H9 (cell line): ENCODE measurements at regions not wholly inside any gene's neighbourhood (a gene's known extent, or its start where the extent isn't known, plus 50 kb on each side); places are given as distances from the start of the nearest gene placed in this dataset.

ENCODE experiments used
- DNase-seq: peaks from one replicate; pipeline ENCODE4 v3.0.0-alpha.2; 2017
- H2AFZ ChIP-seq: one replicate; pipeline ENCODE4 v1.6.1; 2013; ENCODE audit warnings: mild to moderate bottlenecking, low read length, control low read depth, moderate library complexity
- H2AK5ac ChIP-seq: 2 replicates; pipeline ENCODE4 v1.6.1; 2013; ENCODE audit warnings: low read length, control low read depth, mixed read lengths; ENCODE audit not compliant: insufficient read length
- H2BK120ac ChIP-seq: one replicate; pipeline ENCODE4 v1.6.1; 2013; ENCODE audit warnings: low read depth, mild to moderate bottlenecking, low read length, control low read depth, inconsistent platforms; ENCODE audit not compliant: poor library complexity, severe bottlenecking
- H2BK12ac ChIP-seq: 2 replicates; pipeline ENCODE4 v1.6.1; 2013; ENCODE audit warnings: low read length, control low read depth, mixed read lengths, low read depth; ENCODE audit not compliant: insufficient read length
- H2BK15ac ChIP-seq: 2 replicates; pipeline ENCODE4 v1.6.1; 2013; ENCODE audit warnings: low read depth, low read length, control low read depth
- H2BK20ac ChIP-seq: one replicate; pipeline ENCODE4 v1.6.1; 2013; ENCODE audit warnings: low read depth, mild to moderate bottlenecking, low read length, control low read depth, inconsistent platforms; ENCODE audit not compliant: poor library complexity, severe bottlenecking
- H2BK5ac ChIP-seq: 2 replicates; pipeline ENCODE4 v1.6.1; 2013; ENCODE audit warnings: low read length, control low read depth, mixed read lengths; ENCODE audit not compliant: insufficient read length
- H3K14ac ChIP-seq: 2 replicates; pipeline ENCODE4 v1.6.1; 2013; ENCODE audit warnings: low read length, control low read depth; ENCODE audit not compliant: insufficient read depth
- H3K18ac ChIP-seq: 2 replicates; pipeline ENCODE4 v1.6.1; 2013; ENCODE audit warnings: low read depth, mild to moderate bottlenecking, mixed read lengths, low read length, control low read depth; ENCODE audit not compliant: insufficient read length
- H3K23ac ChIP-seq: 2 replicates; pipeline ENCODE4 v1.6.1; 2013; ENCODE audit warnings: low read length, control low read depth, mixed read lengths, low read depth; ENCODE audit not compliant: insufficient read length
- H3K23me2 ChIP-seq: 2 replicates; pipeline ENCODE4 v1.6.1; 2013; ENCODE audit warnings: low read depth, mild to moderate bottlenecking, mixed read lengths, low read length, control low read depth; ENCODE audit not compliant: insufficient read length, poor library complexity, severe bottlenecking
- H3K27ac ChIP-seq: 2 replicates; pipeline ENCODE4 v1.5.1; 2013; ENCODE audit warnings: low read length, control low read depth, mixed read lengths, low read depth; ENCODE audit not compliant: insufficient read length
- H3K27me3 ChIP-seq: 2 replicates; pipeline ENCODE4 v1.6.1; 2013; ENCODE audit warnings: low read length, control low read depth, inconsistent platforms; ENCODE audit not compliant: insufficient read depth
- H3K4ac ChIP-seq: 2 replicates; pipeline ENCODE4 v1.6.1; 2013; ENCODE audit warnings: low read depth, mild to moderate bottlenecking, control low read depth, inconsistent platforms, low read length, moderate library complexity
- H3K4me1 ChIP-seq: 2 replicates; pipeline ENCODE4 v1.6.1; 2013; ENCODE audit warnings: low read length, control low read depth, inconsistent platforms; ENCODE audit not compliant: insufficient read depth
- H3K4me2 ChIP-seq: 2 replicates; pipeline ENCODE4 v1.6.1; 2013; ENCODE audit warnings: low read length, control low read depth, mixed read lengths; ENCODE audit not compliant: insufficient read length, insufficient read depth
- H3K56ac ChIP-seq: 2 replicates; pipeline ENCODE4 v1.6.1; 2013; ENCODE audit warnings: low read depth, mild to moderate bottlenecking, mixed read lengths, low read length, control low read depth; ENCODE audit not compliant: insufficient read length
- H3K79me1 ChIP-seq: 2 replicates; pipeline ENCODE4 v1.6.1; 2013; ENCODE audit warnings: low read depth, mild to moderate bottlenecking, moderate library complexity, low read length, control low read depth, inconsistent platforms; ENCODE audit not compliant: insufficient read depth, poor library complexity, severe bottlenecking
- H3K79me2 ChIP-seq: 2 replicates; pipeline ENCODE4 v1.6.1; 2013; ENCODE audit warnings: low read length, control low read depth, inconsistent platforms; ENCODE audit not compliant: insufficient read depth
- H3K9ac ChIP-seq: 2 replicates; pipeline ENCODE4 v1.6.1; 2013; ENCODE audit warnings: low read length, control low read depth, mixed read lengths; ENCODE audit not compliant: insufficient read length; ENCODE audit errors: extremely low read depth
- H3K9me3 ChIP-seq: one replicate; pipeline ENCODE4 v1.6.1; 2013; ENCODE audit warnings: low read depth, low read length, inconsistent platforms; ENCODE audit not compliant: control insufficient read depth
- H3T11ph ChIP-seq: one replicate; pipeline ENCODE4 v1.6.1; 2013; ENCODE audit warnings: mild to moderate bottlenecking, low read length, control low read depth, inconsistent platforms
- H4K20me1 ChIP-seq: one replicate; pipeline ENCODE4 v1.6.1; 2013; ENCODE audit not compliant: control insufficient read depth, insufficient read length, insufficient read depth
- H4K5ac ChIP-seq: 2 replicates; pipeline ENCODE4 v1.6.1; 2013; ENCODE audit warnings: low read depth, mild to moderate bottlenecking, mixed read lengths, low read length, control low read depth; ENCODE audit not compliant: insufficient read length
- H4K8ac ChIP-seq: replicated peaks from 2 replicates; pipeline ENCODE4 v1.6.1; 2013; ENCODE audit warnings: low read length, control low read depth, mixed read lengths, low read depth; ENCODE audit not compliant: insufficient read length
- H4K91ac ChIP-seq: 2 replicates; pipeline ENCODE4 v1.6.1; 2013; ENCODE audit warnings: low read depth, mild to moderate bottlenecking, moderate library complexity, mixed read lengths, low read length, control low read depth; ENCODE audit not compliant: insufficient read length
- H3K27ac Mint-ChIP-seq, 3 experiments: 2 replicates in 2 of 3; 3 replicates in 1 of 3; pipeline ENCODE4 v1.8.0; 2020 to 2021; ENCODE audit warnings: mixed read lengths in 3 of 3, mild to moderate bottlenecking in 1 of 3, moderate library complexity in 1 of 3
- H3K27me3 Mint-ChIP-seq: 2 replicates; pipeline ENCODE4 v1.8.0; 2021; ENCODE audit warnings: low read depth, mild to moderate bottlenecking, moderate library complexity, mixed read lengths
- H3K36me3 Mint-ChIP-seq, 3 experiments: 2 replicates in 2 of 3; 3 replicates in 1 of 3; pipeline ENCODE4 v1.8.0; 2020 to 2021; ENCODE audit warnings: low read depth in 3 of 3, mixed read lengths in 3 of 3; ENCODE audit not compliant: insufficient read depth in 1 of 3
- H3K4me1 Mint-ChIP-seq, 2 experiments: 2 replicates each; pipeline ENCODE4 v1.8.0; 2020; ENCODE audit warnings: mixed read lengths in 2 of 2
- H3K4me3 Mint-ChIP-seq, 2 experiments: 2 replicates in 1 of 2; 3 replicates in 1 of 2; pipeline ENCODE4 v1.8.0; 2020 to 2021; ENCODE audit warnings: mild to moderate bottlenecking in 2 of 2, mixed read lengths in 2 of 2, moderate library complexity in 1 of 2
- H3K9me3 Mint-ChIP-seq, 2 experiments: 2 replicates in 1 of 2; 3 replicates in 1 of 2; pipeline ENCODE4 v1.8.0; 2020; ENCODE audit warnings: mild to moderate bottlenecking in 2 of 2, mixed read lengths in 2 of 2, moderate library complexity in 1 of 2
- CTCF ChIP-seq: fragments of 200-600 bp; sonication (generic); conservative IDR thresholded peaks from 3 replicates; pipeline ENCODE4 v1.8.0; 2021; ENCODE audit warnings: antibody characterized with exemption, mild to moderate bottlenecking
- WGBS: extraction: QIAGEN DNeasy Blood & Tissue Kit; methylation state at CpG from one replicate; pipeline ENCODE4 v1.1.7; 2013; ENCODE audit warnings: missing lambda C conversion rate, low lambda C conversion rate, mixed read lengths; ENCODE audit not compliant: insufficient read length; ENCODE audit errors: extremely low coverage; 5-methylcytosine and 5-hydroxymethylcytosine counted together

- Histone ChIP-seq H3K4me2 (no peak overlapping the region), H4K5ac (no peak overlapping the region), H3K4me1 (no peaks in the 10 kb centered on the region), H3K27me3 (no peaks in the 10 kb centered on the region), H3K23me2 (no peaks in the 10 kb centered on the region), H2BK120ac (no peak overlapping the region), H3K56ac (no peak overlapping the region), H3K9me3 (no peaks in the 10 kb centered on the region), H3K14ac (no peak overlapping the region), H4K91ac (no peak overlapping the region), H3K18ac (no peak overlapping the region), H2BK5ac (no peak overlapping the region), H3T11ph (no peak overlapping the region), H2BK12ac (no peak overlapping the region), H3K23ac (no peak overlapping the region), H3K79me1 (no peaks in the 10 kb centered on the region), H3K4ac (no peak overlapping the region), H4K8ac (no peak overlapping the region), H2BK20ac (no peak overlapping the region), H2BK15ac (no peak overlapping the region), H3K27ac (no peak overlapping the region), H3K9ac (no peak overlapping the region), H2AFZ (no peak overlapping the region), H3K79me2 (no peaks in the 10 kb centered on the region), H2AK5ac (no peak overlapping the region), H4K20me1 (no peaks in the 10 kb centered on the region)
- WGBS = no CpG with 5 or more reads among the region's 2 CpGs
- no peak overlapping the region for H3K4me3 Mint-ChIP-seq
- no peaks in the 10 kb centered on the region; a peak in 3 of 5 replicates for H3K9me3 Mint-ChIP-seq
- no peaks in the 10 kb centered on the region for H3K4me1 Mint-ChIP-seq
- H3K36me3 Mint-ChIP-seq = no peaks in the 10 kb centered on the region; a peak in 1 of 7 replicates
- H3K27ac Mint-ChIP-seq = no peak overlapping the region
- no peaks in the 10 kb centered on the region for H3K27me3 Mint-ChIP-seq
- TF ChIP-seq CTCF = no peak
- DNase-seq = no peak
Measured at GRCh38 chr6:66861007-66861541, 1154.0 kb upstream of the EYS start.
